ENCODE measurements at regions not wholly inside any gene's neighbourhood (a gene's known extent, or its start where the extent isn't known, plus 50 kb on each side); places are given as distances from the start of the nearest gene placed in this dataset.

DNA sequence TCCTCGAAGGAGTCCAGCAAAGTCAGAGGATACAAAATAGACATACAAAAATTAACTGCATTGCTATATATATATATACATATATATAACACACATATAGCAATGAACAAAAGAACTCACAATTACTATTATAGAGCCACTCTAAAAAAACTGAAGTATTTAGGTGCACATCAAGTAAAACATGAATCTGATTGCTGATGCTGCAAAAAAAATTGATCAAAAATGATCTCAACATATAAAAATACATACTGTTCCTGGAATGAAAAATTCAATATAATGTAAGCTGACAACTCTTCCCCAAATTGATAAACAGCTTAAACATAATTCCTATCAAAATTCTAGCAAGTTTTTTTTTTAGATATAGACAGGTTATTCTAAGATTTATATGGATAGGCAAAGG, 126.8 kb downstream of the ALOX5 start:
- Histone ChIP-seq H3K4me3 (ENCODE audit: low read depth, low read length, poor library complexity, severe bottlenecking) (no peak overlapping the region), H3K4me2 (ENCODE audit: low read length) (no peak overlapping the region), H3K9me3 (ENCODE audit: low read length) (no peaks in the 10 kb centered on the region), H3K27ac (ENCODE audit: low read depth, low read length, poor library complexity, severe bottlenecking) (no peak overlapping the region), H3K9ac (ENCODE audit: low read length) (no peak overlapping the region), H4K20me1 (ENCODE audit: insufficient read depth, low read length) (no peaks in the 10 kb centered on the region), H3K79me2 (ENCODE audit: insufficient read depth, low read length) (no peaks in the 10 kb centered on the region), H3K9me2 (ENCODE audit: low read depth, low read length) (no peaks in the 10 kb centered on the region), H3K27me3 (ENCODE audit: insufficient read depth, low read length) (no peaks in the 10 kb centered on the region), H3K36me3 (ENCODE audit: insufficient read depth, low read length) (no peaks in the 10 kb centered on the region), H2AFZ (ENCODE audit: low read length) (no peak overlapping the region), H3F3A (ENCODE audit: insufficient read depth, low read length) (no peaks in the 10 kb centered on the region), H3K4me1 (ENCODE audit: insufficient read depth, low read length, severe bottlenecking) (no peaks in the 10 kb centered on the region)
- no peak for TF ChIP-seq EZH2 (IDR thresholded peaks at IDR 0.05; ENCODE audit: borderline replicate concordance, low read length)
- TF ChIP-seq, protein P1, sequence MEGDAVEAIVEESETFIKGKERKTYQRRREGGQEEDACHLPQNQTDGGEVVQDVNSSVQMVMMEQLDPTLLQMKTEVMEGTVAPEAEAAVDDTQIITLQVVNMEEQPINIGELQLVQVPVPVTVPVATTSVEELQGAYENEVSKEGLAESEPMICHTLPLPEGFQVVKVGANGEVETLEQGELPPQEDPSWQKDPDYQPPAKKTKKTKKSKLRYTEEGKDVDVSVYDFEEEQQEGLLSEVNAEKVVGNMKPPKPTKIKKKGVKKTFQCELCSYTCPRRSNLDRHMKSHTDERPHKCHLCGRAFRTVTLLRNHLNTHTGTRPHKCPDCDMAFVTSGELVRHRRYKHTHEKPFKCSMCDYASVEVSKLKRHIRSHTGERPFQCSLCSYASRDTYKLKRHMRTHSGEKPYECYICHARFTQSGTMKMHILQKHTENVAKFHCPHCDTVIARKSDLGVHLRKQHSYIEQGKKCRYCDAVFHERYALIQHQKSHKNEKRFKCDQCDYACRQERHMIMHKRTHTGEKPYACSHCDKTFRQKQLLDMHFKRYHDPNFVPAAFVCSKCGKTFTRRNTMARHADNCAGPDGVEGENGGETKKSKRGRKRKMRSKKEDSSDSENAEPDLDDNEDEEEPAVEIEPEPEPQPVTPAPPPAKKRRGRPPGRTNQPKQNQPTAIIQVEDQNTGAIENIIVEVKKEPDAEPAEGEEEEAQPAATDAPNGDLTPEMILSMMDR (IDR thresholded peaks at IDR 0.05; ENCODE audit: low read length), result no peak

DNA sequence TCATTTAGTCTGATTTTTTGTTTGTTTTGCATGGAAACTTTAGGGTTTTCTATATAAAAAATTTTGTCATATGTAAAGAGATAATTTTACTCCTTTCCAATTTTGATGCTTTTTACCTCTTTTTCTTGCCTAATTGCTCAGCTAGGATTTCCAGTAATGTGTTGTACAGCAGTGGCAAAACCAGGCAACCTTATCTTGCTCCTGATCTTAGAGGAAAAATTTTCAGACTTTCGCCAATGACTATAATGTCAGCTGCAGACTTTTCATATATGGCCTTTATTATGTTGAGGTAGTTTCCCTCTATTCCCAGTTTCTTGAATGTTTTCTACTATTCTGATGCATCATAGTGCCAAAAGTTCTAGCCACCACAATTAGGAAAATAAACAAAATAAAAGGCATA, 126.3 kb downstream of the ALOX5 start:
- H2AFZ ChIP-seq (ENCODE audit: low read length), result no peak overlapping the region
- H3K27ac ChIP-seq (ENCODE audit: low read depth, low read length, poor library complexity, severe bottlenecking), result no peak overlapping the region
- H3K4me3 ChIP-seq (ENCODE audit: low read depth, low read length, poor library complexity, severe bottlenecking), result no peak overlapping the region
- H3K36me3 ChIP-seq (ENCODE audit: insufficient read depth, low read length), result no peaks in the 10 kb centered on the region
- H3F3A ChIP-seq (ENCODE audit: insufficient read depth, low read length), result no peaks in the 10 kb centered on the region
- no peaks in the 10 kb centered on the region for H3K9me2 ChIP-seq (ENCODE audit: low read depth, low read length)
- H3K4me1 ChIP-seq (ENCODE audit: insufficient read depth, low read length, severe bottlenecking), result no peaks in the 10 kb centered on the region
- no peak overlapping the region for H3K9ac ChIP-seq (ENCODE audit: low read length)
- no peaks in the 10 kb centered on the region for H3K9me3 ChIP-seq (ENCODE audit: low read length)
- TF ChIP-seq EZH2 (IDR thresholded peaks at IDR 0.05; ENCODE audit: borderline replicate concordance, low read length), result no peak
- TF ChIP-seq, protein P1 (IDR thresholded peaks at IDR 0.05; ENCODE audit: low read length), result no peak
- H4K20me1 ChIP-seq (ENCODE audit: insufficient read depth, low read length), result no peaks in the 10 kb centered on the region
- no peak overlapping the region for H3K4me2 ChIP-seq (ENCODE audit: low read length)
- H3K27me3 ChIP-seq (ENCODE audit: insufficient read depth, low read length), result no peaks in the 10 kb centered on the region
- H3K79me2 ChIP-seq (ENCODE audit: insufficient read depth, low read length), result no peaks in the 10 kb centered on the region

DNA sequence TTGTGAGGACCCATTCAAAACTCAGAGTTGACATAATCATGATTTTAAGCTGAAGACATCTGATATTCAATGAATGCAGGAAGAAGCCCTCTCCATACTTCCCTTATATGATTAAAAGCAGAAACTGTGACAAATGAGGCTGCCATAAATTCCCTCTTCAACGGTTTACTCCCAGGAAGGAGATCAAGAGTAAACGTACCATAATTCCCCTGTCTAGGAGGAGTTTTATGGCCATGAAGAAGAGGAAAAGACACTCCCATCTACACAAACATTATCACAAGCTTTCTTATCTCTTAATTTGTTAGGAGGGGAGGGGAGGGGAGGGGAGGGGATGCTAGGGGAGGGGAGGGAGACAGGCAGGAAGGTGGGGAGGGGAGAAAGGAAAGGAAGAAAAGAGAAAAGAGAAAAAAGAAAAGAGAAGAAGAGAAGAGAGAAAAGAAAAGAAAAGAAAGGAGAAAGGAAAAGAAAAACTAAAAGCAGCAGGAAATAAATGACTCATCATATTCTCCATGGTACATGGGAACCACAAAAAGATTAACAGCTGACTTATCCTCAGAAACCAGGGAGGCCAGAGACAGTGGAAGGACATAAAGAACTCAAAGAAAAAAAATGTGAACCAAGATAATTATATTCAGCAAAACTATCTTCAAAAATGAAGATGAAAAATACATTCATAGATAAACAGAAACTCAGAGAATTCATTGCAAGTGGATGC, 121.6 kb downstream of the ALOX5 start:
- Histone ChIP-seq H2AFZ (ENCODE audit: low read length) (no peak overlapping the region), H3K79me2 (ENCODE audit: insufficient read depth, low read length) (no peaks in the 10 kb centered on the region), H3K27me3 (ENCODE audit: insufficient read depth, low read length) (no peaks in the 10 kb centered on the region), H3F3A (ENCODE audit: insufficient read depth, low read length) (no peaks in the 10 kb centered on the region), H3K9me2 (ENCODE audit: low read depth, low read length) (no peaks in the 10 kb centered on the region), H3K4me1 (ENCODE audit: insufficient read depth, low read length, severe bottlenecking) (no peaks in the 10 kb centered on the region), H3K27ac (ENCODE audit: low read depth, low read length, poor library complexity, severe bottlenecking) (no peak overlapping the region), H3K36me3 (ENCODE audit: insufficient read depth, low read length) (no peaks in the 10 kb centered on the region), H3K9me3 (ENCODE audit: low read length) (no peaks in the 10 kb centered on the region), H3K4me3 (ENCODE audit: low read depth, low read length, poor library complexity, severe bottlenecking) (no peak overlapping the region), H3K4me2 (ENCODE audit: low read length) (no peak overlapping the region), H3K9ac (ENCODE audit: low read length) (no peak overlapping the region), H4K20me1 (ENCODE audit: insufficient read depth, low read length) (no peaks in the 10 kb centered on the region)
- TF ChIP-seq EZH2 (IDR thresholded peaks at IDR 0.05; ENCODE audit: borderline replicate concordance, low read length), result no peak
- TF ChIP-seq, protein P1 (IDR thresholded peaks at IDR 0.05; ENCODE audit: low read length), result no peak
